Brain microvascular endothelial cell (primary cell): ENCODE measurements at regions not wholly inside any gene's neighbourhood (a gene's known extent, or its start where the extent isn't known, plus 50 kb on each side); places are given as distances from the start of the nearest gene placed in this dataset.

Experiments used
- DNase-seq: peaks from one replicate; pipeline ENCODE4 v3.0.0-alpha.2; 2020
- H3K27ac ChIP-seq: fragments of 250-450 bp; sonication (Bioruptor Pico); 2 replicates; pipeline ENCODE4 v1.5.1; 2020; ENCODE audit warnings: mild to moderate bottlenecking, moderate library complexity
- H3K27me3 ChIP-seq: fragments of 250-450 bp; sonication (Bioruptor Pico); replicated peaks from 2 replicates; pipeline ENCODE4 v1.5.1; 2020; ENCODE audit warnings: mild to moderate bottlenecking
- H3K36me3 ChIP-seq: fragments of 250-450 bp; sonication (Bioruptor Pico); replicated peaks from 2 replicates; pipeline ENCODE4 v1.5.1; 2020; ENCODE audit warnings: mild to moderate bottlenecking
- H3K4me3 ChIP-seq: 2 replicates; pipeline ENCODE4 v1.5.1; 2011; ENCODE audit warnings: low read depth, mild to moderate bottlenecking, control low read depth, low read length, moderate library complexity
- CTCF ChIP-seq: IDR thresholded peaks from 2 replicates; pipeline ENCODE4 v1.5.1; 2011; ENCODE audit warnings: low read depth, mild to moderate bottlenecking, moderate library complexity, low read length, control low read depth, inconsistent platforms; ENCODE audit errors: missing control alignments
- in situ Hi-C: cut with HindIII; loops from 2 replicates; pipeline ENCODE4 v1.10.0; 2017; ENCODE audit warnings: low sequenced_read_pairs, low pct_ligation_motif_present

- in situ Hi-C loops: no loop called here
- no peak for DNase-seq
These were observed 98.2 kb downstream of the OLFM4 start for GRCh38 chr13:53126841-53127245.

DNA sequence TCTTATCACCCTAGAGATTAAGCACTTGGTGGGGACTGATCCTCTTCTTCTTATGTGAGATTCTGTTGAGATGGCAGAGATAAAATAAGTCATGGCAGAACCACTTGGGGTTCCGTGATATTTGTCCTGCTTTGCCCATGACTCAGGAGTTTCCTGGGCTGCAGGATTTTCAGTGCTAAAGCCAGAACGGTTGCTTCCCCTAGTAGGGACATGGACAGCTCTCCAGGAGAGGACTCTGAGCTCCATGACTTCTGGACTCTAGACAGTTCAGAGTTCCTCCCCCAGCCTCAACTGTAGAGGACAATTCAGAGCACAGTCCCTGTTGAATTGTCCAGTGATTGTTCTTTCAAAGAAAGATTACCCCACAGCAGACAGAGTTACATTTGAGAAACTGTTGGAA lies 98.8 kb downstream of the OLFM4 start:
- Histone ChIP-seq H3K27me3 (no peaks in the 10 kb centered on the region), H3K4me3 (no peak overlapping the region), H3K27ac (no peak overlapping the region), H3K36me3 (no peaks in the 10 kb centered on the region)
- no peak for DNase-seq
- in situ Hi-C loops: no loop called here
- no peak for TF ChIP-seq CTCF

More at GRCh38 chr13:53126841-53127245, 98.2 kb downstream of the OLFM4 start:
- no peaks in the 10 kb centered on the region for H3K36me3 ChIP-seq
- TF ChIP-seq CTCF: no peak
- H3K27me3 ChIP-seq: no peaks in the 10 kb centered on the region
- no peak overlapping the region for H3K27ac ChIP-seq
- no peak overlapping the region for H3K4me3 ChIP-seq

GRCh38 chr13:53129864-53130393 lies 101.3 kb downstream of the OLFM4 start:
- Histone ChIP-seq H3K4me3 (no peak overlapping the region), H3K27me3 (no peaks in the 10 kb centered on the region), H3K36me3 (no peaks in the 10 kb centered on the region), H3K27ac (no peak overlapping the region)
- TF ChIP-seq CTCF: no peak
- DNase-seq: no peak
- in situ Hi-C loops: no loop called here

DNA sequence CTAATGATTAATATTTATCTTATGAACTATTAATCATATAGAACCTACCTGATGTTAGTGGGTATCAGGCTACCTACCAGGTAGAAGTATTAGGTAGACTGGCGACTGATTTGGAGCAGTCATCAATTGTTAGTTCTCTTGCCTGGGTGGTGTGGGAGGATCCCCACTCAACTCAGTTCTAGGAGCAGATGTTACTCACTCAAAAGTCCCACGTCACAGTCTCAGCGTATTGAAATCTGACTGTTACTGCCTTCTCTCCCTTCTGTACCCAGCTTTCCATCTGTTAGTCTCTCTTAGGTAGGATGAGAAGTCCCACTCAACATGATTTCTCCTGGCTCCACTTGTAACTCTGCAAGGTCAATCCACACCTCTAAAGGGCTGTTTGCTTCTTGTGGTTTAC lies 102.7 kb downstream of the OLFM4 start:
- no peak overlapping the region for H3K4me3 ChIP-seq
- no peaks in the 10 kb centered on the region for H3K27me3 ChIP-seq
- no peak for DNase-seq
- H3K27ac ChIP-seq: no peak overlapping the region
- no peak for TF ChIP-seq CTCF
- in situ Hi-C loops: no loop called here
- H3K36me3 ChIP-seq: no peaks in the 10 kb centered on the region

DNA sequence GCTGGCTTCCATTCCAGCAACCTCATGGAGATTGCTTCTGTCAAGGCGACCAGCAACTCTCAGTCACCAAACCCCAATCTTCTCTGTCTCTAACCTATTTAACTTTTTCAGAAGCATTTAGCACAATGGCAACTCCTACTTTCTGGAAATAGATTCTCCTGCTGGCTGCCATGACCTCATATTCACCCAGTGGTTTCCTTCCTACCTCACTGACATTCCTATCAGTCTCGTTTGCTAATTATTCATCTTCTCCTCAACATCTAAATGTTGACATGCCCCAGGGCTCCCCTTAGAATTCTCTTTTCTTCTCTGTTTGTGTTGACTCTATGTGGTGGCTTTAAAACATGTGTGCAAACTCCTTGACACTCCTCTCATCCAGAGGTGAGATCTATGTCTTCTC lies 106.7 kb downstream of the OLFM4 start:
- no peak for DNase-seq
- no peaks in the 10 kb centered on the region for H3K27me3 ChIP-seq
- no peak overlapping the region for H3K27ac ChIP-seq
- no peaks in the 10 kb centered on the region for H3K36me3 ChIP-seq
- in situ Hi-C loops: no loop called here
- no peak for TF ChIP-seq CTCF
- no peak overlapping the region for H3K4me3 ChIP-seq

- no peak for TF ChIP-seq CTCF
- no peak overlapping the region for H3K4me3 ChIP-seq
- in situ Hi-C loops: no loop called here
- H3K36me3 ChIP-seq: no peaks in the 10 kb centered on the region
- no peak overlapping the region for H3K27ac ChIP-seq
- DNase-seq: no peak
- no peaks in the 10 kb centered on the region for H3K27me3 ChIP-seq
These were observed 108.1 kb downstream of the OLFM4 start for GRCh38 chr13:53136554-53137215.
